Activated CD4-positive, alpha-beta memory T cell treated with anti-CD3 and anti-CD28 coated beads, Interleukin-2, amount 10 ng/mL, durations not matched to agents 7 days and 5 days (primary cell): ENCODE measurements at regions not wholly inside any gene's neighbourhood (a gene's known extent, or its start where the extent isn't known, plus 50 kb on each side); places are given as distances from the start of the nearest gene placed in this dataset.

Source experiments
- CTCF ChIA-PET: fragments of 350-600 bp; sonication (Branson Sonifier 250); formaldehyde crosslinking; loops from one replicate; lab custom pipeline; 2021; ENCODE audit warnings: antibody characterized with exemption, inconsistent platforms; lab: Charles Lee
- POLR2A ChIA-PET: fragments of 350-600 bp; sonication (Branson Sonifier 250); formaldehyde crosslinking; loops from one replicate; lab custom pipeline; 2021; ENCODE audit warnings: antibody characterized with exemption; lab: Charles Lee
- DNase-seq: peaks from one replicate; pipeline ENCODE4 v3.0.0-alpha.2; 2020
- H3K27ac Mint-ChIP-seq: one replicate; pipeline ENCODE4 v1.8.0; 2021; ENCODE audit warnings: mild to moderate bottlenecking, mixed read lengths
- H3K27me3 Mint-ChIP-seq: one replicate; pipeline ENCODE4 v1.8.0; 2021; ENCODE audit warnings: mixed read lengths
- H3K36me3 Mint-ChIP-seq: one replicate; pipeline ENCODE4 v1.8.0; 2021; ENCODE audit warnings: low read depth, mixed read lengths
- H3K4me1 Mint-ChIP-seq: one replicate; pipeline ENCODE4 v1.8.0; 2021; ENCODE audit warnings: mixed read lengths
- H3K4me3 Mint-ChIP-seq: one replicate; pipeline ENCODE4 v1.8.0; 2021; ENCODE audit warnings: mild to moderate bottlenecking, mixed read lengths
- H3K9me3 Mint-ChIP-seq: one replicate; pipeline ENCODE4 v1.8.0; 2021; ENCODE audit warnings: mixed read lengths

DNA sequence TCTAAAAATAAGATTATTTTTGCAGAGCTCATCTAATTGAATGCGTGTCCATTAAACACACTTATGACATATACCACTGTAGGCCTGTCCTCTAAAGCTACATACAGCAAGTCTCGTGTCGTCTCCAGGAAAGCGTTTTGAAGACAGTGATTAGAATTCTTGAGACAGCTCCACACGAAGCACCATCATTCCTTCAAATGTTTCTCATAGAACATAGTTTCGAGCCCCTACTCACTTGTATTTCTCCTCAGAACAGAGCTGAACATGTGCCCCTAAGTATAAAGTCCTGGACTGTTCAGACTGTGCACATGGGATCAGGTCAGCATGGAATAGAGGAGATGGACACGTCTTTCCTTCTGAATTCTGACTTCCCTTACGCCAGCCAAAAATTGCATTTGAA lies 64.5 kb upstream of the HMGA2 start:
- no peak overlapping the region for H3K4me3 Mint-ChIP-seq
- H3K36me3 Mint-ChIP-seq = no peaks in the 10 kb centered on the region
- H3K4me1 Mint-ChIP-seq = peaks cover 6% of the 10 kb centered on the region
- no peak for DNase-seq
- ChIA-PET CTCF (no interaction called here), POLR2A (no interaction called here)
- no peaks in the 10 kb centered on the region for H3K9me3 Mint-ChIP-seq
- H3K27me3 Mint-ChIP-seq = peaks cover 5% of the 10 kb centered on the region
- H3K27ac Mint-ChIP-seq = no peak overlapping the region

DNA sequence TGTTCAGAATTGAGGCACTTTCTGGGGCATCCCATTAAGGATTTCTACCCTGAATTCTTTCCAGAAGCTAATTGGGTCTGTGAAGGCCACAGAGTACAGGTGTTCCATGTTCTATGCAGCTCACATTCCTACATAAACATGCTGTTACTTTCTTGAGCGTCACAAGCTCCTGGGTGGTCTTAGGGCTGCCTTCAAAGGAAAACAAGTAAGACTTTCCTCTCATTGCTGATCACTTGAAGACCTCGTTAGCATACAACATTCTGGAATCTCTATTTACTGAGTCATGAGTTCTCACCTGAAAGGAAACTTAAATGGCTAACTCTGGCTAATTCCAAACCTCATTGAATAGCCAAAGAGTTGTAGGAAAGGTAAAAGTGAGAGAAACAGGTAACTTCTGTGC lies 63.0 kb upstream of the HMGA2 start:
- no peaks in the 10 kb centered on the region for H3K9me3 Mint-ChIP-seq
- ChIA-PET CTCF (no interaction called here), POLR2A (no interaction called here)
- H3K27ac Mint-ChIP-seq = no peak overlapping the region
- no peaks in the 10 kb centered on the region for H3K27me3 Mint-ChIP-seq
- H3K36me3 Mint-ChIP-seq = no peaks in the 10 kb centered on the region
- DNase-seq = no peak
- H3K4me1 Mint-ChIP-seq = peaks cover 6% of the 10 kb centered on the region
- no peak overlapping the region for H3K4me3 Mint-ChIP-seq

DNA sequence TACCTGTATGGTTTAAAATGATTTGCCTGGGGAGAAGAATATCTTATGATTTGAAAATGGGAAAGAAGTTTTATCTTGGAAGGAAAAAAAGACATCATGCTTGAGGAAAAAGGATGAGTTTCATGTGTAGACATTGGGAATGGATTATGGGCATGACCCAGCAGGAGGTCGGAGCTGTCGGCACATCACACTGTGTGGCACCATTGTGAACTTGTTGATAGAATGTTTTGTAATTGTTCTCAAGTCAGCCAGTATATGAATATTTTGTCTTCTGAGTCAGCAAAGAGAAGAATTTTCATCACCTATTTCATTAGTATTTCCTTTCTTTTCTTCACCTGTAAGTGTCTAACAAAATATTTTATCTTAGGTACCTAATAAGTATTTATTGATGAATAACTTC lies 60.0 kb upstream of the HMGA2 start:
- no peaks in the 10 kb centered on the region for H3K9me3 Mint-ChIP-seq
- no peak overlapping the region for H3K4me3 Mint-ChIP-seq
- no peak overlapping the region for H3K27ac Mint-ChIP-seq
- ChIA-PET CTCF (no interaction called here), POLR2A (no interaction called here)
- H3K27me3 Mint-ChIP-seq = no peaks in the 10 kb centered on the region
- DNase-seq = no peak
- H3K4me1 Mint-ChIP-seq = no peaks in the 10 kb centered on the region
- no peaks in the 10 kb centered on the region for H3K36me3 Mint-ChIP-seq

DNA sequence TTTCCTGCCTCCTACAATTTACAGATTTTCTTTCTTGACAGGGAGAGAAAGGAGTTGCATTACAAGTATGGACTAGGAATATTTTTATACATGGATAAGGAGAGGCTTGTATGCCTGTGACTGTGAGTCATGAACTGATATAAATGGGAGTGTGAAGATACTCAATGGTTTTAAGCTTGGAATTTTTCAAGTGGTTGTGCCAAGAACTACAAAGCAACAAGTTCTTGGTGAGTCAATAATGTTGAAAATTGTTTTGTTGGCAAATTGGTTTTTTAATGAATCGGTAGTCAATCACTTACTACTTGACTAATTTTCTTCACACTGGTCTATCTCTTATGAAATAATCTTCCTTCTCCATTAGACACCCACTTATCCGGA lies 58.9 kb upstream of the HMGA2 start:
- no peak for DNase-seq
- POLR2A ChIA-PET = no interaction called here
- H3K27me3 Mint-ChIP-seq = no peaks in the 10 kb centered on the region
- no peaks in the 10 kb centered on the region for H3K36me3 Mint-ChIP-seq
- CTCF ChIA-PET = no interaction called here
- no peaks in the 10 kb centered on the region for H3K4me1 Mint-ChIP-seq
- no peaks in the 10 kb centered on the region for H3K9me3 Mint-ChIP-seq
- no peak overlapping the region for H3K27ac Mint-ChIP-seq
- H3K4me3 Mint-ChIP-seq = no peak overlapping the region

DNA sequence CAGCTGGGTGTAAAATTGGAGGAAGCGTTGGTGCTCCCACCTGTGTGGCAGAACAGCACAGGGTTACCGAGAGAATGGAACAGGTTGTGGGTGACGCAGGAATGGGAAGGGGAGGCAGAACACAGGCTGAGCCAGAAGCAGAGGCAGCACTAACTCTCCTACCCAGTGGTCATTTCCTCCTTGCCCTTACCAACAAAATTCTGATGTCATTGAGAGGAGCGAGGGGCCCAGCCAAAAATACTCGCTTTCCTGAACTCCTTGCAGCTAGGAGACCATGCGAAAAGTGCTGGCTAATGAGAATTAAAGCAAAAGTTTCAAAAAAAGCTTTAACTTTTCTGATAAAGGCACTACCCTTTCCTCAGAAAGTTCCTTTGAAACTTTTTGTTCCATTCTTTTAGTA lies 54.4 kb upstream of the HMGA2 start:
- CTCF ChIA-PET = no interaction called here
- Mint-ChIP-seq H3K4me3 (no peak overlapping the region), H3K36me3 (no peaks in the 10 kb centered on the region), H3K4me1 (no peaks in the 10 kb centered on the region), H3K27me3 (no peaks in the 10 kb centered on the region), H3K9me3 (no peaks in the 10 kb centered on the region), H3K27ac (no peak overlapping the region)
- POLR2A ChIA-PET = no interaction called here
- DNase-seq = no peak
